Stimulated activated CD4-positive, alpha-beta T cell treated with anti-CD3 and anti-CD28 coated beads, Interleukin-15, amount 100 ng/mL, for 24 hours (primary cell): ENCODE measurements at regions not wholly inside any gene's neighbourhood (a gene's known extent, or its start where the extent isn't known, plus 50 kb on each side); places are given as distances from the start of the nearest gene placed in this dataset.

Source experiments
- DNase-seq: peaks from one replicate; pipeline ENCODE4 v3.0.0-alpha.2; 2020

GRCh38 chr2:144211065-144211464 lies 308.9 kb downstream of the ZEB2 start:
- no peak for DNase-seq

GRCh38 chr2:144210076-144210475 lies 309.8 kb downstream of the ZEB2 start:
- DNase-seq: no peak

GRCh38 chr2:144208924-144209323 lies 311.0 kb downstream of the ZEB2 start:
- DNase-seq: no peak

- no peak for DNase-seq
These were observed 313.9 kb downstream of the ZEB2 start for GRCh38 chr2:144206019-144206418.

GRCh38 chr2:144201868-144202468 lies 318.0 kb downstream of the ZEB2 start:
- peak; percentile 25 for DNase-seq

GRCh38 chr2:144201126-144201525 lies 318.8 kb downstream of the ZEB2 start:
- peak; percentile 25 for DNase-seq

GRCh38 chr2:144198116-144198515 lies 321.8 kb downstream of the ZEB2 start:
- DNase-seq: no peak

GRCh38 chr2:144194326-144195071 lies 325.4 kb downstream of the ZEB2 start:
- DNase-seq: no peak

GRCh38 chr2:144190908-144191605 lies 328.9 kb downstream of the ZEB2 start:
- no peak for DNase-seq

- peak; percentile 78 for DNase-seq
These were observed 336.2 kb downstream of the ZEB2 start for GRCh38 chr2:144183727-144184126.

GRCh38 chr2:144181001-144181400 lies 338.9 kb downstream of the ZEB2 start:
- no peak for DNase-seq

- no peak for DNase-seq
These were observed 339.8 kb downstream of the ZEB2 start for GRCh38 chr2:144180131-144180530.

- DNase-seq: no peak
These were observed 349.7 kb downstream of the ZEB2 start for GRCh38 chr2:144170179-144170578.

GRCh38 chr2:144166743-144167142 lies 353.2 kb downstream of the ZEB2 start:
- no peak for DNase-seq

- no peak for DNase-seq
These were observed 354.2 kb downstream of the ZEB2 start for GRCh38 chr2:144165599-144166250.

- no peak for DNase-seq
These were observed 356.3 kb downstream of the ZEB2 start for GRCh38 chr2:144163592-144163991.

- DNase-seq: peak; percentile 35
These were observed 357.3 kb downstream of the ZEB2 start for GRCh38 chr2:144162652-144163051.

GRCh38 chr2:144161061-144161460 lies 358.9 kb downstream of the ZEB2 start:
- no peak for DNase-seq

- no peak for DNase-seq
These were observed 360.7 kb downstream of the ZEB2 start for GRCh38 chr2:144159240-144159639.

- DNase-seq: no peak
These were observed 361.8 kb downstream of the ZEB2 start for GRCh38 chr2:144158096-144158495.

GRCh38 chr2:144156736-144157640 lies 362.9 kb downstream of the ZEB2 start:
- no peak for DNase-seq

GRCh38 chr2:144154205-144154604 lies 365.7 kb downstream of the ZEB2 start:
- no peak for DNase-seq
